ENCODE measurements at regions not wholly inside any gene's neighbourhood (a gene's known extent, or its start where the extent isn't known, plus 50 kb on each side); places are given as distances from the start of the nearest gene placed in this dataset.

- Histone ChIP-seq H3K23ac (ENCODE audit: low read depth, low read length, poor library complexity) (no peak overlapping the region), H3K9ac (ENCODE audit: low read depth, low read length, poor library complexity) (no peak overlapping the region), H3K4ac (ENCODE audit: low read length) (no peak overlapping the region), H2BK5ac (ENCODE audit: low read length) (no peak overlapping the region), H4K91ac (ENCODE audit: low read depth, low read length, poor library complexity) (no peak overlapping the region), H4K8ac (ENCODE audit: low read depth, low read length) (no peak overlapping the region), H3K27ac (replicated peaks; ENCODE audit: low read length) (no peak overlapping the region), H2BK15ac (ENCODE audit: low read length) (no peak overlapping the region), H3K27me3 (ENCODE audit: control insufficient read depth in 3 of 3, insufficient read depth in 3 of 3, low read depth in 1 of 3, low read length in 3 of 3) (no peaks in the 10 kb centered on the region), H3K9me3 (replicated peaks in 1 of 2; ENCODE audit: control insufficient read depth in 2 of 2, insufficient read depth in 1 of 2, low read depth in 1 of 2, low read length in 2 of 2) (peaks cover 0 to 8% of the 10 kb centered on the region in 2 donors), H2AFZ (ENCODE audit: low read length) (no peak overlapping the region), H2AK5ac (ENCODE audit: low read depth, low read length) (no peak overlapping the region), H3K4me3 (ENCODE audit: low read length in 2 of 2) (no peak overlapping the region), H3K18ac (ENCODE audit: low read length) (peak overlapping the region; percentile 44), H2BK12ac (ENCODE audit: low read length) (no peak overlapping the region), H2BK120ac (ENCODE audit: low read depth, low read length) (no peak overlapping the region), H3K14ac (ENCODE audit: low read length) (no peak overlapping the region), H3K4me2 (ENCODE audit: insufficient read depth, low read length, poor library complexity, severe bottlenecking) (no peak overlapping the region), H3K79me1 (ENCODE audit: low read depth, low read length) (no peaks in the 10 kb centered on the region), H3K4me1 (ENCODE audit: control insufficient read depth in 2 of 2, insufficient read depth in 1 of 2, low read depth in 1 of 2, low read length in 2 of 2) (peaks cover 0 to 5% of the 10 kb centered on the region in 2 donors), H3K36me3 (replicated peaks in 1 of 2; ENCODE audit: control insufficient read depth in 2 of 2, insufficient read depth in 2 of 2, low read length in 2 of 2) (no peaks in the 10 kb centered on the region)
- WGBS, 2 donors (ENCODE audit: extremely low coverage in 2 of 2, insufficient read length in 2 of 2, insufficient replicate concordance in 1 of 2): no CpG with 5 or more reads among the region's 11 CpGs
- DNase-seq (ENCODE audit: low spot score): no peak
Observed at GRCh38 chr12:128077211-128077916, 189.6 kb upstream of the TMEM132C start.

- Histone ChIP-seq H2BK12ac (ENCODE audit: low read length) (no peak overlapping the region), H3K4me3 (ENCODE audit: low read length in 2 of 2) (no peak overlapping the region), H4K91ac (ENCODE audit: low read depth, low read length, poor library complexity) (no peak overlapping the region), H3K4ac (ENCODE audit: low read length) (no peak overlapping the region), H3K9me3 (replicated peaks in 1 of 2; ENCODE audit: control insufficient read depth in 2 of 2, insufficient read depth in 1 of 2, low read depth in 1 of 2, low read length in 2 of 2) (peaks cover 0 to 8% of the 10 kb centered on the region in 2 donors), H3K9ac (ENCODE audit: low read depth, low read length, poor library complexity) (no peak overlapping the region), H3K27me3 (ENCODE audit: control insufficient read depth in 3 of 3, insufficient read depth in 3 of 3, low read depth in 1 of 3, low read length in 3 of 3) (no peaks in the 10 kb centered on the region), H2BK15ac (ENCODE audit: low read length) (no peak overlapping the region), H3K4me1 (ENCODE audit: control insufficient read depth in 2 of 2, insufficient read depth in 1 of 2, low read depth in 1 of 2, low read length in 2 of 2) (peaks cover 0 to 5% of the 10 kb centered on the region in 2 donors), H3K23ac (ENCODE audit: low read depth, low read length, poor library complexity) (no peak overlapping the region), H3K14ac (ENCODE audit: low read length) (no peak overlapping the region), H3K27ac (replicated peaks; ENCODE audit: low read length) (peak overlapping the region; percentile 52), H3K79me1 (ENCODE audit: low read depth, low read length) (no peaks in the 10 kb centered on the region), H2AK5ac (ENCODE audit: low read depth, low read length) (no peak overlapping the region), H2AFZ (ENCODE audit: low read length) (no peak overlapping the region), H3K18ac (ENCODE audit: low read length) (peak overlapping the region; percentile 44), H2BK5ac (ENCODE audit: low read length) (no peak overlapping the region), H4K8ac (ENCODE audit: low read depth, low read length) (no peak overlapping the region), H2BK120ac (ENCODE audit: low read depth, low read length) (no peak overlapping the region), H3K36me3 (replicated peaks in 1 of 2; ENCODE audit: control insufficient read depth in 2 of 2, insufficient read depth in 2 of 2, low read length in 2 of 2) (no peaks in the 10 kb centered on the region), H3K4me2 (ENCODE audit: insufficient read depth, low read length, poor library complexity, severe bottlenecking) (no peak overlapping the region)
- DNase-seq (ENCODE audit: low spot score): no peak
- no CpG with 5 or more reads among the region's 8 CpGs for WGBS, 2 donors (ENCODE audit: extremely low coverage in 2 of 2, insufficient read length in 2 of 2, insufficient replicate concordance in 1 of 2)
Observed at GRCh38 chr12:128077917-128078298, 189.1 kb upstream of the TMEM132C start.

- no peak overlapping the region for H2AFZ ChIP-seq (ENCODE audit: low read length)
- no CpG with 5 or more reads among the region's 10 CpGs for WGBS, 2 donors (ENCODE audit: extremely low coverage in 2 of 2, insufficient read length in 2 of 2, insufficient replicate concordance in 1 of 2)
- H4K8ac ChIP-seq (ENCODE audit: low read depth, low read length): no peak overlapping the region
- H3K36me3 ChIP-seq (replicated peaks in 1 of 2; ENCODE audit: control insufficient read depth in 2 of 2, insufficient read depth in 2 of 2, low read length in 2 of 2): no peaks in the 10 kb centered on the region
- no peak overlapping the region for H2BK12ac ChIP-seq (ENCODE audit: low read length)
- no peak overlapping the region for H2BK120ac ChIP-seq (ENCODE audit: low read depth, low read length)
- no peak overlapping the region for H3K14ac ChIP-seq (ENCODE audit: low read length)
- H4K91ac ChIP-seq (ENCODE audit: low read depth, low read length, poor library complexity): no peak overlapping the region
- no peak overlapping the region for H3K18ac ChIP-seq (ENCODE audit: low read length)
- no peak overlapping the region for H2AK5ac ChIP-seq (ENCODE audit: low read depth, low read length)
- H3K9me3 ChIP-seq (replicated peaks in 1 of 2; ENCODE audit: control insufficient read depth in 2 of 2, insufficient read depth in 1 of 2, low read depth in 1 of 2, low read length in 2 of 2): peaks cover 0 to 8% of the 10 kb centered on the region in 2 donors
- no peaks in the 10 kb centered on the region for H3K79me1 ChIP-seq (ENCODE audit: low read depth, low read length)
- no peak overlapping the region for H3K23ac ChIP-seq (ENCODE audit: low read depth, low read length, poor library complexity)
- no peak overlapping the region for H3K4me2 ChIP-seq (ENCODE audit: insufficient read depth, low read length, poor library complexity, severe bottlenecking)
- H3K9ac ChIP-seq (ENCODE audit: low read depth, low read length, poor library complexity): no peak overlapping the region
- no peak overlapping the region for H2BK5ac ChIP-seq (ENCODE audit: low read length)
- peaks cover 0 to 5% of the 10 kb centered on the region in 2 donors for H3K4me1 ChIP-seq (ENCODE audit: control insufficient read depth in 2 of 2, insufficient read depth in 1 of 2, low read depth in 1 of 2, low read length in 2 of 2)
- H3K27me3 ChIP-seq (ENCODE audit: control insufficient read depth in 3 of 3, insufficient read depth in 3 of 3, low read depth in 1 of 3, low read length in 3 of 3): no peaks in the 10 kb centered on the region
- H3K4ac ChIP-seq (ENCODE audit: low read length): no peak overlapping the region
- H2BK15ac ChIP-seq (ENCODE audit: low read length): no peak overlapping the region
- peak overlapping the region; percentile 52 for H3K27ac ChIP-seq (replicated peaks; ENCODE audit: low read length)
- H3K4me3 ChIP-seq (ENCODE audit: low read length in 2 of 2): no peak overlapping the region
- DNase-seq (ENCODE audit: low spot score): peak; percentile 29
Observed at GRCh38 chr12:128078301-128078971, 188.5 kb upstream of the TMEM132C start.

DNA sequence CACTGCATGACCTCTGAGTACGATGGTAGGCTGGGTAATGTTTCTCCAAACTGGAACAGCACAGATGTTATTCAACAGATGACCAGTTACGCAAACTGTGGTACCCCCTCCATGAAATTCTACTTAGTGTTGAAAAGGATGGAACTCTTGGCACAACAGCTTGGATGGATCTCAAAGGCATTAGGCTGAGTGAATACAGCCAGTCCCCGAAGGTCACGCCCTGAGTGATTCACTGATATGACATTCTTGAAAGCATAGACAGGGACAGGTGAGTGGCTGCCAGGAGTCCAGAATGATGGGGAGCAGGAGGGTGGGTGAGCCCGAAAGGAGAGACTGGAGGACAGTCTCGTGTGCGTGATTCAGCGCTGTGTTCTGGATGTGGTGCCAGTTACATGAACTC, 187.5 kb upstream of the TMEM132C start:
- Histone ChIP-seq H3K4me1 (ENCODE audit: control insufficient read depth in 2 of 2, insufficient read depth in 1 of 2, low read depth in 1 of 2, low read length in 2 of 2) (peaks cover 0 to 5% of the 10 kb centered on the region in 2 donors), H4K8ac (ENCODE audit: low read depth, low read length) (no peak overlapping the region), H3K27me3 (ENCODE audit: control insufficient read depth in 3 of 3, insufficient read depth in 3 of 3, low read depth in 1 of 3, low read length in 3 of 3) (no peaks in the 10 kb centered on the region), H4K91ac (ENCODE audit: low read depth, low read length, poor library complexity) (no peak overlapping the region), H2BK15ac (ENCODE audit: low read length) (no peak overlapping the region), H3K14ac (ENCODE audit: low read length) (no peak overlapping the region), H2AFZ (ENCODE audit: low read length) (no peak overlapping the region), H3K9me3 (replicated peaks in 1 of 2; ENCODE audit: control insufficient read depth in 2 of 2, insufficient read depth in 1 of 2, low read depth in 1 of 2, low read length in 2 of 2) (peaks cover 0 to 8% of the 10 kb centered on the region in 2 donors), H3K4me2 (ENCODE audit: insufficient read depth, low read length, poor library complexity, severe bottlenecking) (no peak overlapping the region), H3K18ac (ENCODE audit: low read length) (no peak overlapping the region), H2AK5ac (ENCODE audit: low read depth, low read length) (no peak overlapping the region), H3K4me3 (ENCODE audit: low read length in 2 of 2) (no peak overlapping the region), H3K9ac (ENCODE audit: low read depth, low read length, poor library complexity) (no peak overlapping the region), H2BK5ac (ENCODE audit: low read length) (no peak overlapping the region), H2BK120ac (ENCODE audit: low read depth, low read length) (no peak overlapping the region), H3K79me1 (ENCODE audit: low read depth, low read length) (no peaks in the 10 kb centered on the region), H3K4ac (ENCODE audit: low read length) (no peak overlapping the region), H2BK12ac (ENCODE audit: low read length) (no peak overlapping the region), H3K27ac (replicated peaks; ENCODE audit: low read length) (no peak overlapping the region), H3K36me3 (replicated peaks in 1 of 2; ENCODE audit: control insufficient read depth in 2 of 2, insufficient read depth in 2 of 2, low read length in 2 of 2) (no peaks in the 10 kb centered on the region), H3K23ac (ENCODE audit: low read depth, low read length, poor library complexity) (no peak overlapping the region)
- no CpG with 5 or more reads among the region's 8 CpGs for WGBS, 2 donors (ENCODE audit: extremely low coverage in 2 of 2, insufficient read length in 2 of 2, insufficient replicate concordance in 1 of 2)
- DNase-seq (ENCODE audit: low spot score): no peak
